Fibroblast of lung (primary cell): ENCODE measurements at regions not wholly inside any gene's neighbourhood (a gene's known extent, or its start where the extent isn't known, plus 50 kb on each side); places are given as distances from the start of the nearest gene placed in this dataset.
A peak's percentile ranks its signal among the peaks of the same experiment; 100 is the strongest.

Experiments used
- DNase-seq, 2 donors: peaks; one replicate each; pipeline versions ENCODE4 v3.0.0 to v3.0.0-alpha.2; 2010; ENCODE audit warnings: low read depth in 2 of 2
- H2AFZ ChIP-seq: 2 replicates; pipeline ENCODE4 v1.5.1; 2012; ENCODE audit warnings: low read length, control low read depth, inconsistent platforms
- H3K27ac ChIP-seq: 2 replicates; pipeline ENCODE4 v1.5.1; 2011; ENCODE audit warnings: low read length, control low read depth; ENCODE audit not compliant: insufficient read depth
- H3K27me3 ChIP-seq: 2 replicates; pipeline ENCODE4 v1.5.1; 2011; ENCODE audit warnings: mild to moderate bottlenecking, low read length; ENCODE audit not compliant: control insufficient read depth, insufficient read depth
- H3K36me3 ChIP-seq: 2 replicates; pipeline ENCODE4 v1.5.1; 2011; ENCODE audit warnings: low read length; ENCODE audit not compliant: control insufficient read depth, insufficient read depth
- H3K4me1 ChIP-seq: 2 replicates; pipeline ENCODE4 v1.5.1; 2011; ENCODE audit warnings: low read length; ENCODE audit not compliant: control insufficient read depth, insufficient read depth; ENCODE audit errors: extremely low read depth
- H3K4me2 ChIP-seq: 2 replicates; pipeline ENCODE4 v1.5.1; 2011; ENCODE audit warnings: low read length, control low read depth; ENCODE audit not compliant: insufficient read depth; ENCODE audit errors: extremely low read depth
- H3K4me3 ChIP-seq, 4 experiments: fragments of 200-600 bp in 1 of 4; sonication (generic) in 1 of 4; replicated peaks in 1 of 4; 2 replicates each; pipeline ENCODE4 v1.5.1; 2011 to 2016; ENCODE audit warnings: low read length in 4 of 4, low read depth in 3 of 4, mild to moderate bottlenecking in 3 of 4, control low read depth in 2 of 4, inconsistent platforms in 1 of 4, mixed read lengths in 1 of 4; ENCODE audit not compliant: insufficient read depth in 1 of 4; ENCODE audit errors: control extremely low read depth in 1 of 4
- H3K79me2 ChIP-seq: 2 replicates; pipeline ENCODE4 v1.5.1; 2012; ENCODE audit warnings: mild to moderate bottlenecking, low read length, inconsistent platforms; ENCODE audit not compliant: control insufficient read depth, insufficient read depth
- H3K9ac ChIP-seq: 2 replicates; pipeline ENCODE4 v1.5.1; 2011; ENCODE audit warnings: mild to moderate bottlenecking, low read length, control low read depth; ENCODE audit not compliant: insufficient read depth
- H3K9me3 ChIP-seq: 2 replicates; pipeline ENCODE4 v1.5.1; 2012; ENCODE audit warnings: low read depth, low read length; ENCODE audit not compliant: control insufficient read depth, insufficient read depth
- H4K20me1 ChIP-seq: 2 replicates; pipeline ENCODE4 v1.5.1; 2011; ENCODE audit warnings: low read length; ENCODE audit not compliant: control insufficient read depth, insufficient read depth; ENCODE audit errors: extremely low read depth
- EZH2 ChIP-seq: IDR thresholded peaks from 2 replicates; pipeline ENCODE4 v1.5.1; 2012; ENCODE audit warnings: low read length, control low read depth, mild to moderate bottlenecking; ENCODE audit errors: missing control alignments
- TF ChIP-seq, protein P1 (sequence below), 2 donors: IDR thresholded peaks in 1 of 2; conservative IDR thresholded peaks in 1 of 2; 1 replicate in 1 of 2; 2 replicates in 1 of 2; pipeline ENCODE4 v1.5.1; 2011 to 2012; ENCODE audit warnings: low read length in 2 of 2, control low read depth in 1 of 2, inconsistent platforms in 1 of 2, low read depth in 1 of 2, mild to moderate bottlenecking in 1 of 2

DNA sequence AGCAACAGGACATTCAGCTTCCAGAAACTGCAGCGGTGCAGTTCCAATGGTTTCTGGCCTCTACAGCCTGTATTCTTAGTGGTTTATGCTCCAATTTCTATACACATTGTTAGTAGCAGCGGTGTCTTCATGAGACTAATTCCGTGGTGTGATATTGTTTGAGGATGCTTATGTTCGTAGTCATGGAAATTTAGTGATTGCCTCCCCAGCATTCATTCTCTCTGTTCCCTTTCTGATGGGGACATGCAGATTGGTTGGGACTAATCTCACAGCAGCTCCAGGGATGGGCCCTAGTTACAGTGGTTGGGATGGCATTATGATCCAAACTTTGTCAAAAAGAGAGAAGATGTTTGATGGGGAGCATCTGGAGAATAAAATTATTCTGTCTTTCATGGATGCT is 208.6 kb downstream of the CD47 start:
- H3K4me3 ChIP-seq: no peak overlapping the region
- TF ChIP-seq, protein P1, sequence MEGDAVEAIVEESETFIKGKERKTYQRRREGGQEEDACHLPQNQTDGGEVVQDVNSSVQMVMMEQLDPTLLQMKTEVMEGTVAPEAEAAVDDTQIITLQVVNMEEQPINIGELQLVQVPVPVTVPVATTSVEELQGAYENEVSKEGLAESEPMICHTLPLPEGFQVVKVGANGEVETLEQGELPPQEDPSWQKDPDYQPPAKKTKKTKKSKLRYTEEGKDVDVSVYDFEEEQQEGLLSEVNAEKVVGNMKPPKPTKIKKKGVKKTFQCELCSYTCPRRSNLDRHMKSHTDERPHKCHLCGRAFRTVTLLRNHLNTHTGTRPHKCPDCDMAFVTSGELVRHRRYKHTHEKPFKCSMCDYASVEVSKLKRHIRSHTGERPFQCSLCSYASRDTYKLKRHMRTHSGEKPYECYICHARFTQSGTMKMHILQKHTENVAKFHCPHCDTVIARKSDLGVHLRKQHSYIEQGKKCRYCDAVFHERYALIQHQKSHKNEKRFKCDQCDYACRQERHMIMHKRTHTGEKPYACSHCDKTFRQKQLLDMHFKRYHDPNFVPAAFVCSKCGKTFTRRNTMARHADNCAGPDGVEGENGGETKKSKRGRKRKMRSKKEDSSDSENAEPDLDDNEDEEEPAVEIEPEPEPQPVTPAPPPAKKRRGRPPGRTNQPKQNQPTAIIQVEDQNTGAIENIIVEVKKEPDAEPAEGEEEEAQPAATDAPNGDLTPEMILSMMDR (conservative IDR thresholded peaks at IDR 0.05 in 1 of 2, IDR thresholded peaks at IDR 0.05 in 1 of 2; ENCODE audit: low read depth in 1 of 2, low read length in 2 of 2): no peak
- TF ChIP-seq EZH2: no peak
- H4K20me1 ChIP-seq: no peaks in the 10 kb centered on the region
- H3K79me2 ChIP-seq: no peaks in the 10 kb centered on the region
- no peaks in the 10 kb centered on the region for H3K4me1 ChIP-seq
- no peaks in the 10 kb centered on the region for H3K9me3 ChIP-seq
- DNase-seq: no peak
- H3K9ac ChIP-seq: no peak overlapping the region
- no peak overlapping the region for H3K4me2 ChIP-seq
- H3K36me3 ChIP-seq: no peaks in the 10 kb centered on the region
- no peaks in the 10 kb centered on the region for H3K27me3 ChIP-seq
- H2AFZ ChIP-seq: no peak overlapping the region
- no peak overlapping the region for H3K27ac ChIP-seq

DNA sequence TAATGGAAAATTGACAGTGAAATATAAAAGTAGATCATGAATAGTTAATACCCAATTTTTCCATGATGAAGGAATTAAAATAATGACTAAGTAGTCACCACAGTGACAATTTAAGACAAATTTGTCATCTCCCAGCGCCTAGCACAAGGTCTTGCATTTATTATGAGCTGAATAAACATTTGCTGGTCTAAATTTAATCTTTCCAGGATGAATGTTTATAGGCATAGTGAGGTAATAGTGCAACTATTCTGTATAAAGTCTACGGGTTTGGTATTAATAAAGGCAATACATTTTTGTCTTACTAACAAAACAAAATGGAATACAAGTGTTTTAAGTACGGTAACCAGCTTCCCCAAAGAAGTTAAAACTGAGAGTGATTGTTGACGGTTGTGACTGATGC is 209.3 kb downstream of the CD47 start:
- Histone ChIP-seq H2AFZ (no peak overlapping the region), H3K27me3 (no peaks in the 10 kb centered on the region), H3K4me1 (no peaks in the 10 kb centered on the region), H3K36me3 (no peaks in the 10 kb centered on the region), H3K4me2 (no peak overlapping the region), H3K4me3 (no peak overlapping the region), H4K20me1 (no peaks in the 10 kb centered on the region), H3K9ac (no peak overlapping the region), H3K9me3 (no peaks in the 10 kb centered on the region), H3K27ac (no peak overlapping the region), H3K79me2 (no peaks in the 10 kb centered on the region)
- DNase-seq: peak in 1 of 2 donors; percentile 5
- TF ChIP-seq, protein P1 (conservative IDR thresholded peaks at IDR 0.05 in 1 of 2, IDR thresholded peaks at IDR 0.05 in 1 of 2; ENCODE audit: low read depth in 1 of 2, low read length in 2 of 2): no peak
- no peak for TF ChIP-seq EZH2

DNA sequence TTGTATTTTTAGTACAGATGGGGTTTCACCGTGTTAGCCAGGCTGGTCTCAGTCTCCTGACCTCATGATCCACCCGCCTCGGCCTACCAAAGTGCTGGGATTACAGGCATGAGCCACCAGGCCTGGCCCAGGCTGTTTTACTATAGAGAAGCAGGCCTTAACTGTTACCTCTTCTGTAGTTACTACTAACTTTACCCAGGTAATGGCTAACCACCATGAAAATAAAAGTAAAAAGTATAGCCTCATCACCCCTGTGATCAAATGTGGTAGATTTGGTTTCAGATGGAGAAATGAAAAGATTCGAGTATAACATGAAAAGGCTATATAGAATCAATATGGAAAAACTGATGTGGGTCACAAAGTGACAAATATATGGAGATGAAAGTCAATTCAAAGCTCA is 210.1 kb downstream of the CD47 start:
- no peak overlapping the region for H3K4me3 ChIP-seq
- H3K9ac ChIP-seq: no peak overlapping the region
- no peak overlapping the region for H3K4me2 ChIP-seq
- no peaks in the 10 kb centered on the region for H4K20me1 ChIP-seq
- no peaks in the 10 kb centered on the region for H3K9me3 ChIP-seq
- TF ChIP-seq EZH2: no peak
- TF ChIP-seq, protein P1 (conservative IDR thresholded peaks at IDR 0.05 in 1 of 2, IDR thresholded peaks at IDR 0.05 in 1 of 2; ENCODE audit: low read depth in 1 of 2, low read length in 2 of 2): no peak
- no peak overlapping the region for H3K27ac ChIP-seq
- H3K36me3 ChIP-seq: no peaks in the 10 kb centered on the region
- H3K79me2 ChIP-seq: no peaks in the 10 kb centered on the region
- DNase-seq: no peak
- no peaks in the 10 kb centered on the region for H3K27me3 ChIP-seq
- H2AFZ ChIP-seq: no peak overlapping the region
- H3K4me1 ChIP-seq: no peaks in the 10 kb centered on the region
